Astrocyte (in vitro differentiated cells and primary cell): ENCODE measurements at regions not wholly inside any gene's neighbourhood (a gene's known extent, or its start where the extent isn't known, plus 50 kb on each side); places are given as distances from the start of the nearest gene placed in this dataset.

Source experiments
- DNase-seq: peaks from one replicate; pipeline ENCODE4 v3.0.0-alpha.2; 2010; ENCODE audit warnings: low read depth
- FAIRE-seq: peaks from 2 replicates; lab custom pipeline; 2011; peaks lifted over from hg19 to GRCh38; lab: Jason Lieb, UNC
- H2AFZ ChIP-seq: 2 replicates; pipeline ENCODE4 v1.6.0; 2012; ENCODE audit warnings: low read depth, low read length, inconsistent platforms
- H3K27ac ChIP-seq: 2 replicates; pipeline ENCODE4 v1.5.1; 2011; ENCODE audit warnings: low read depth, low read length, inconsistent platforms
- H3K27me3 ChIP-seq: 2 replicates; pipeline ENCODE4 v1.6.0; 2011; ENCODE audit warnings: low read length, inconsistent platforms; ENCODE audit not compliant: insufficient read depth
- H3K36me3 ChIP-seq: 2 replicates; pipeline ENCODE4 v1.5.1; 2011; ENCODE audit warnings: low read length, inconsistent platforms; ENCODE audit not compliant: insufficient read depth
- H3K4me1 ChIP-seq: 2 replicates; pipeline ENCODE4 v1.5.1; 2011; ENCODE audit warnings: low read length, inconsistent platforms; ENCODE audit not compliant: insufficient read depth
- H3K4me2 ChIP-seq: 2 replicates; pipeline ENCODE4 v1.6.0; 2012; ENCODE audit warnings: low read length, inconsistent platforms
- H3K4me3 ChIP-seq: 2 replicates; pipeline ENCODE4 v1.5.1; 2011; ENCODE audit warnings: low read depth, mild to moderate bottlenecking, low read length, inconsistent platforms; ENCODE audit not compliant: insufficient read depth
- H3K79me2 ChIP-seq: 2 replicates; pipeline ENCODE4 v1.6.0; 2012; ENCODE audit warnings: mild to moderate bottlenecking, low read length, inconsistent platforms; ENCODE audit not compliant: insufficient read depth
- H3K9ac ChIP-seq: 2 replicates; pipeline ENCODE4 v1.6.0; 2012; ENCODE audit warnings: mild to moderate bottlenecking, low read length, inconsistent platforms
- H3K9me3 ChIP-seq: 2 replicates; pipeline ENCODE4 v1.5.1; 2012; ENCODE audit warnings: low read depth, mild to moderate bottlenecking, low read length, inconsistent platforms; ENCODE audit not compliant: insufficient read depth
- H4K20me1 ChIP-seq: 2 replicates; pipeline ENCODE4 v1.6.0; 2012; ENCODE audit warnings: low read length, inconsistent platforms; ENCODE audit not compliant: insufficient read depth
- H3K27ac Mint-ChIP-seq: one replicate; pipeline ENCODE4 v1.8.0; 2021; ENCODE audit warnings: mild to moderate bottlenecking, mixed read lengths; ENCODE audit not compliant: unreplicated experiment
- H3K27me3 Mint-ChIP-seq: one replicate; pipeline ENCODE4 v1.8.0; 2021; ENCODE audit warnings: low read depth, mixed read lengths; ENCODE audit not compliant: unreplicated experiment
- H3K36me3 Mint-ChIP-seq: one replicate; pipeline ENCODE4 v1.8.0; 2021; ENCODE audit warnings: low read depth, mixed read lengths; ENCODE audit not compliant: unreplicated experiment
- H3K4me1 Mint-ChIP-seq: one replicate; pipeline ENCODE4 v1.8.0; 2021; ENCODE audit warnings: low read depth, mixed read lengths; ENCODE audit not compliant: unreplicated experiment
- H3K4me3 Mint-ChIP-seq: one replicate; pipeline ENCODE4 v1.8.0; 2021; ENCODE audit warnings: mild to moderate bottlenecking, moderate library complexity, mixed read lengths; ENCODE audit not compliant: unreplicated experiment
- H3K9me3 Mint-ChIP-seq: one replicate; pipeline ENCODE4 v1.8.0; 2021; ENCODE audit warnings: mild to moderate bottlenecking, mixed read lengths; ENCODE audit not compliant: unreplicated experiment
- EZH2 ChIP-seq: IDR thresholded peaks from 2 replicates; pipeline ENCODE4 v1.6.1; 2012; ENCODE audit warnings: mild to moderate bottlenecking, low read length, inconsistent platforms; ENCODE audit not compliant: insufficient read depth
- TF ChIP-seq, protein P1 (sequence below): IDR thresholded peaks from 2 replicates; pipeline ENCODE4 v1.5.1; 2011; ENCODE audit warnings: low read depth, mild to moderate bottlenecking, inconsistent platforms, low read length, moderate library complexity; ENCODE audit not compliant: insufficient read depth

DNA sequence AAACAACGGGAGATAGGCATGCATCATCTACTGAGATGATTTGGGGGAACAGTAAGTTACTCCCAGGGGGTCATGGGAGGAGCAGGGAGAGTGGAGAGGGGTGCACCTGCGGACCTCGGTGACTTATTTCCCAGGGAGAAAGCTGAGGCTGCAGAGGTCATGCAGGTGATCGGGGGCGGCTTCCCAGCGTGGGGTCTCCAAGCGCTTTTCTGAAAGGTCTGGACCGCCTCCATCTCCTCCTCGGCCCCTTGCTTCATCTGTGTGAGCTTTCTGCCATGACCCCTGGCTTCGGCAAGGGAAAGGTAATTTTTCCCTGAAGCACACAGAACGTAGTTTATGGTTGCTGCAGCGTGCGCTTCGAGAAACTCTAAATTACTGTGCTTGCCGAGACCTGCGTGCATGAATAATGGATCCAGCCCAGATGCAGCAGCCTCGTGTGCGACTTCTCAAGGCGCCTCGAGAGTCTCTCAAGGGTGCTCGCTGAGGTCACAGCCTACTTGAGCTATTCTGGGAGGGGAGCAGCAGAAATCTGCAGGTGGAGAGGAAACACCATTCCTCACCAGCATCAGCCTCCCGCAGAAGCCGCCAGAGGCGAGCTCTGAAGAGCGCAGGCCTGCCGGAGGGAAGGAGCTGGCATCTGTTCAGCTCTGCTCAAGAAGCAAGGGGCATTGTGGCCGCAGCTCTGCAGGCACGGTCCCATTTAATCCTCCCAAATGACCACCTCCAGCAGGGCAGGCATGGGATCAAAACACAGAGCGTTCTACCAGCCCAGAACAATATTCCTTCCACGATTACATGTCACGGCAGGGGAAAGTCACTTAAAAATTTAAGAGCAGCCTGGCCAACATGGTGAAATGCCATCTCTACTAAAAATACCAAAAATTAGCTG is 308.4 kb upstream of the MYT1L start:
- no peaks in the 10 kb centered on the region for H3K36me3 ChIP-seq
- Mint-ChIP-seq H3K4me1 (peaks cover 9% of the 10 kb centered on the region), H3K27me3 (peaks cover 32% of the 10 kb centered on the region), H3K4me3 (no peak overlapping the region), H3K9me3 (no peaks in the 10 kb centered on the region), H3K27ac (no peak overlapping the region), H3K36me3 (no peaks in the 10 kb centered on the region)
- H3K79me2 ChIP-seq = no peaks in the 10 kb centered on the region
- no peaks in the 10 kb centered on the region for H4K20me1 ChIP-seq
- H2AFZ ChIP-seq = no peak overlapping the region
- no peak overlapping the region for H3K9ac ChIP-seq
- no peak for FAIRE-seq
- no peak for DNase-seq
- no peaks in the 10 kb centered on the region for H3K4me1 ChIP-seq
- no peak overlapping the region for H3K4me2 ChIP-seq
- TF ChIP-seq, protein P1, sequence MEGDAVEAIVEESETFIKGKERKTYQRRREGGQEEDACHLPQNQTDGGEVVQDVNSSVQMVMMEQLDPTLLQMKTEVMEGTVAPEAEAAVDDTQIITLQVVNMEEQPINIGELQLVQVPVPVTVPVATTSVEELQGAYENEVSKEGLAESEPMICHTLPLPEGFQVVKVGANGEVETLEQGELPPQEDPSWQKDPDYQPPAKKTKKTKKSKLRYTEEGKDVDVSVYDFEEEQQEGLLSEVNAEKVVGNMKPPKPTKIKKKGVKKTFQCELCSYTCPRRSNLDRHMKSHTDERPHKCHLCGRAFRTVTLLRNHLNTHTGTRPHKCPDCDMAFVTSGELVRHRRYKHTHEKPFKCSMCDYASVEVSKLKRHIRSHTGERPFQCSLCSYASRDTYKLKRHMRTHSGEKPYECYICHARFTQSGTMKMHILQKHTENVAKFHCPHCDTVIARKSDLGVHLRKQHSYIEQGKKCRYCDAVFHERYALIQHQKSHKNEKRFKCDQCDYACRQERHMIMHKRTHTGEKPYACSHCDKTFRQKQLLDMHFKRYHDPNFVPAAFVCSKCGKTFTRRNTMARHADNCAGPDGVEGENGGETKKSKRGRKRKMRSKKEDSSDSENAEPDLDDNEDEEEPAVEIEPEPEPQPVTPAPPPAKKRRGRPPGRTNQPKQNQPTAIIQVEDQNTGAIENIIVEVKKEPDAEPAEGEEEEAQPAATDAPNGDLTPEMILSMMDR = no peak
- TF ChIP-seq EZH2 = no peak
- no peak overlapping the region for H3K4me3 ChIP-seq
- H3K27me3 ChIP-seq = no peaks in the 10 kb centered on the region
- peaks cover 6% of the 10 kb centered on the region for H3K9me3 ChIP-seq
- H3K27ac ChIP-seq = no peak overlapping the region

DNA sequence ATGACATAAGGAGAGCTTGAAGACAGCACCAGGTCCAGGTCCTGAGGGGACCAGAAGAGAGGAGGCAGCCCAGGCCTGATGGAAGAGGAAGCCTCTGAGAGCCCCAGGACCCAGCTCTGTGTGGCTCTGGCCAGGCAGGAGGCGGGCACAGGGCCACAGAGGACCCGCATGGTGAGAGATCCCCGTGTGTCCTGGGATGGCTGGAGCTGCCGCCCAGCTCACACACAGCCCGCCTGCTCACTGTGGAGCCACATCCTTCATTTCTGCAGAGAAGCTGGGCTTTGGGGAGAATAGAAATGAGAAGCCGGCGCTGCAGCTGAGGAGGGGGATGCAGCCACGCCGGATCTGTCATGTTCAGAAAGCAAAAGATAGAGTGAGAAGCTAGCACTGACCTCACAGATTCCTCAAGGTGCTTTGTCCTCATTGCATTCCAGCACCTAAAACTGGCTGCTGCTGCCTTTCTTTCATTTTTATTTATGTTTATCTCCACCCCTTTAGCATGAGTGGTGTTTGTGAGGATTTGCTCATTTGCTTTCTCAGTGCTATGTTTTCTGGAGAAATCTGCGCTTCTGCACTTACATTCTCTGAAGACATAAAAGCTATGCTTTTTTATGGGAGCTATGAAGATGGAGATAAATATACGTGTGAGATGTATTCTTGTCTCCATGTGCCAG is 307.6 kb upstream of the MYT1L start:
- Mint-ChIP-seq H3K27me3 (peaks cover 30% of the 10 kb centered on the region), H3K27ac (no peak overlapping the region), H3K4me3 (no peak overlapping the region), H3K9me3 (no peaks in the 10 kb centered on the region), H3K4me1 (peaks cover 7% of the 10 kb centered on the region), H3K36me3 (no peaks in the 10 kb centered on the region)
- Histone ChIP-seq H2AFZ (no peak overlapping the region), H3K27me3 (no peaks in the 10 kb centered on the region), H3K4me1 (no peaks in the 10 kb centered on the region), H4K20me1 (no peaks in the 10 kb centered on the region), H3K4me3 (no peak overlapping the region), H3K9ac (no peak overlapping the region), H3K36me3 (no peaks in the 10 kb centered on the region), H3K79me2 (no peaks in the 10 kb centered on the region), H3K4me2 (no peak overlapping the region), H3K27ac (no peak overlapping the region), H3K9me3 (peaks cover 5% of the 10 kb centered on the region)
- DNase-seq (no peak), FAIRE-seq (no peak)
- TF ChIP-seq, protein P1 = no peak
- no peak for TF ChIP-seq EZH2
